ENCODE measurements at regions not wholly inside any gene's neighbourhood (a gene's known extent, or its start where the extent isn't known, plus 50 kb on each side); places are given as distances from the start of the nearest gene placed in this dataset.

DNA sequence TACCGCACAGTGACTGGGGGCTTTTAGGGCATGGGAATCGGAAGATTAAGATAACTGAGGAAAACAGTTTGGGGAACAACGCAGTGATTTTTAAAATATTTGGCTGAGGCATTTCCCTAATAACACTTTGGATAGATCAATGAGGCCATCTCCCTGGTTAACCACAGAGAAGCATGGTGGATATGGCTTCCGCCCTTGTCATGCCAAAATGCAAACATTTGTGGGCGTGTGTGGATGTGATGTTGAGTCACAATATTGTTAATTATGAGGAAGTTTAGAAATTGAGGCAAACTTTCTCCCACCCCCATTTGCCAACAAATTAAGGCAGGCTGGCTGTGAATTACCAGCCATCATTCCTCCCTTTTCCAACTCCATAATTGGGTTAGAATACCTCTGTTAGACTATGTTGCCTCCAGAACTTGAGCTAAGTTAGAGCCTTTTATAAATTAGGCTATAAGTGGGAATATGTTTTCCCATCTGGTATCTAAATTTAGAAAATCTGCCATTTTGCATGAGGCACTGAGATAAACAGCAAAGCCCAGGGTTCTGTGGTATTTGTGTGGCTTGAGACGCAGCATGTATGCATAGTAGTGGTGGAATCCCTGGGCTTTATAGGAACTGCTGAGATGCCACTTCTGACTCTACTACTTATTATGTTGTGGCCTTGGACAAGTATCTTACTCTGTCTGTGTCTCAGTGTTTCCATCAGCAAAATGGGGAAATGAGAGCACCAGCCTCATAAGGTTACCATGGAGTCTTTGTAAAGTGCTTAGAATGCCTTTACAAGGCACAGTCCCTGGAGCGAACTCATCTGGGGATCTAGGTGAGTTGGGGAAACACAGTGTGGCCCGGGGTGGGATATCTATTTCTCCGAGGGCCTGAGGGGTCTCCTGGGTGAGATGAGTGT, 154.6 kb downstream of the C1orf94 start:
- DNase-seq = no peak

DNA sequence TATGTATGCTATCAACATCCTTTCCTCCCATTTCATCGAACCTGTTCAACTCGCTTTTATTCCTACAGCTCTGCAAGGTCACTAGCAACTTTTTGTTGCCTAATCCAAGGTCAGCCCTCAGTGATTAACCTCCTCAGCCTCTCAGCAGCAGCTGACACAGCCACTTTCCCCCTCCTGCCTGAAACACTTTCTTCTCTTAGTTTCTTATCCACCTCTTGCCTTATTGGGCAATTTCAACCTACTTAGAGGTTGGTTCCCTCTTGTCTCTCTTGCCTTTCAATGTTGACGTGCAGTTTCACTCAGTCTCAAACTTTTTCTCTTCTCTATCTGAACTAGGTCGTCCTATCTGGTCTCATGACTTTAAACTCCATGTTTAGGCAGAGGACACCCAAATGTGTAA, 156.3 kb downstream of the C1orf94 start:
- DNase-seq = no peak

DNA sequence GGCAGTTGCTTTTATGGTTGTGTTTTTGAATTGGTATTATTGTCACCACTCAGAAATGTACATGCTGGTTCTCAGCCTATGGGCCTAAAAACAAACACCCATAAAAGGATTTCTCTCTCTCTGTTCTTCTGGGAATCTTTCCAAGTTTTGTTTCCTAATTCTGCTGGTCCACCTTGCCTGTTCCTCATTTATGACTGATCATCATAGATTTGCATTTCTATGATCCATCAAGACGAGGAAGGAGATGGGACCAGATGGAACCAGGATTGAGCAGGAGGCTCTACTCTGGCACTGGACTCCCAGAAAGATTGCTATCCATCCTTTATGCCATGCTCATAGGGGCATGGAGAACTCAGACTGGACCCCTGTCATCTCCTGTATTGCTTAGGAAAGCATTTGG, 162.2 kb downstream of the C1orf94 start:
- DNase-seq = no peak

DNA sequence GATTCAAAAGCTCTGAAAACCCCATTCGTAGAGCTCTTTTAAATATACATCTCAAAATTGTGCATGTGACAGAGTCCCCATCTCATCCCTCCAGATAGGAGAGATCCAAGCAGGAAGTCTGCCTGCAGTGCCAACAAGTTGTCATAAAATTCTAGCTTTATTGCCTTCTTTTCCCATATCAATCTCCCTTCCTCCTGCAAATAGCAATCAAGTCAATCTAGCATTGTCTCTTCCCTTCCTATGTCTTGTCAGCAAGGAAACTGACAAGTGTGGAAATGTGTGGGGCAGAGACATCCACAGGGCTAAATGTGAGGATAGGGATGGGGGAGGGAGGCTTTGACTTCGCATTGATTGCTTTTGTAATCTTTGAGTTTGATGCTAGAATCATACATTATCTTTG, 165.2 kb downstream of the C1orf94 start:
- no peak for DNase-seq

DNA sequence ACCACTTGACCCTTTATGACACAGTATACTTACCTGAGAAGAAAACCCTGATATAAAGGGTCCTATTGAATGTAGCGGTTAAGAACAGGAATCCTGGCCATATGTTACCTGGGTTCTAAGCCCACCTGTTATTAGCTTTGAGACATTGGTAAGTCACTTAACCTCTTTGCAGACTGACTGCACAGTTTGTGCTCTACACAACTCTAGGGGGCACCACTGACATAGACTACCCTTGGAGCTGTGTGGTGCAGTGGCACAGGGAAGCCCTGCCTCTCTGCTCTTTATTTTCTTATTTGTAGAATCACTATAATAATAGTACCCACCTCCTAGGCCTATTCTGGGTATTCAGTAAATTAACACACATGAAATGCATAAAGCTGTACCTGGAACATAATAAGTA, 165.6 kb downstream of the C1orf94 start:
- DNase-seq = no peak

DNA sequence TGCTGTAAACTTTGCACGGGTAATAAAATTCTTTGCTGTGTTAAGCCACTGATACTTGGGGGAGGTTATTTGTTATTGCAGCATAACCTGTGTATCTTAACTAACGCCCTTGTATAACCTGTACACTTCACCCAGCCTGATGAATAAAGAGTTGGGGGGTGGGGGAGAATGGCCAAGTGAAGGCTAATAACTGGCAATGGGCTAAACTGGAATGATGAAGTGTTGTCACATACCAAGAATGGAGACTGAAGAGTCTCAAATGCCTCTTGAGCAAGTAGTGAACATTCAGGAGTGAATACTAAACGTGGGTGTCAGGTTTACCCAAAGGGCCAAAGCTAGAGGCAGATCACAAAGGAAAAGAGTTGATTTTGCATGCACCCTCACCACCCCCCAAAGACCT, 169.4 kb downstream of the C1orf94 start:
- no peak for DNase-seq

DNA sequence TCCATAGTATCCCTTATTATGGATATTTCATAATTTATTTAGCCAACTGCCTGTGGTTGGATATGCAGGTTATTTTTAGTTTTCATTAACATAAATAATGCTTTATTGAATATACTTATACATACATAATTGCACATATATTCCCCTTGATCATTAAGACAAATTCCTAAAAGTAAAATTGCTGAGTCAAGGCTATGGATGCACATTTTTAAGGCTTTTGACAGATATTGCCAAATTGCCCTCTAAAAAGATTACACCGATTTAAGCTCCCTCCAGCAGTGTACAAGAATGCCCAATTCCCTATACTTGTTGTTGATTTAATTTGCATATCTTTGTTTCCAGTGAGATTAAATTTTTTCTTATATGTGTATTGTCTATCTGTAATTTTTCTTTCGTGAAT, 176.7 kb downstream of the C1orf94 start:
- no peak for DNase-seq

DNA sequence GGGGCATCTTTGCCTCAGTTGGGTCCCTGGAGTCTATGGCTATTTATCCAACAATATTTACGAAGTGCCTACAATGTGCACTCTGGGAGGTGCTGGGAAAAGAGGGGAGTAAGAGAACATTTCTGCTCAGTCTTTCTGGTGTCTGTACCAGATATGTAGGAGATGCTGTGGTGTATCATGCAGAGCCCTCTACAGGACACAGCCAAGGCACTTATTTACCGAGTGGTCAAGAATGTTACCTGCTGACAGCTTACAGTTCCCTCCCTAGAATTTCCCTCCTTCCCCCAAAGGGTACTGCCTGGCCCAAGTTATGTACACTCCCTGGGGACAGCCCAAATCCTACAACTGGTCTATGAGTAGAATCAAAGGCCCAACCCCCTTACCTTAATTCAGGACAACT, 177.7 kb downstream of the C1orf94 start:
- DNase-seq = no peak

DNA sequence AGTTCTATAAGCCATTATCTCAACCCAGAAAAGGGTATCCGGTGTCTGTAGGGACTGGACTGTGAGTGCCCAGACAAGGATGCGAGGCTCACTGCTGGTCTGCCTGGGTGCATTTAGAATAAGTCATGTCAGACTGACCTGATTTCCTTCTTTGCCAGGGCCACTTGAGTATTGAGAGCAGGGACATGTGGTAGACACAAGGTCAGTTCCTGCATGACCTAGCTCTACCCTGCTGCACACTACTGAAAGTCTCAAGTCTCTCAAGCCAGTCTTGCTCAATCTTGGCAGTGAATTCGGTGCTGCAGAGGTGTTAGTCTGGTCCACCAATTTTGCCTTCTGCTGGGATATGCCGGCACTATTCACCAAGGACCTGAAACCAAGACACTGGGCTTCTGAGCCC, 180.1 kb downstream of the C1orf94 start:
- no peak for DNase-seq

DNA sequence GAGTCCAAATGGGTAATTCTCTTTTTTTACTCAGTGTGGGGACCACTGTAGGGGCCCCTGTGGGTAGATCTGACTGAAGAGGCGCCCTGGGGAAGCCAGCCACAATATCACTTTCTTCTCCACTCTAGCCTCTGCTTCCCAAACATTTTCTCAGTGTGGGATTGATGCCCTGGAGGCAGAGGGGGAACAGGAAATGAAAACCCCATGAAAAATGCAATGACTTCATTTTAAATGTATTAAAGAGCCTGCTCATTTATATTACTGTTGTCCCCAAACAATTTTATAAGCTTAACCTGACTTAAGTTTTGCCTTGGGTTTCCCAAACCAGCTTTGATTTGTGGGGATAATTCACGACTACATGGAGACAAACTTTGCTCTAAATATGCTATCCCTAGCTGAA, 181.9 kb downstream of the C1orf94 start:
- DNase-seq = no peak

DNA sequence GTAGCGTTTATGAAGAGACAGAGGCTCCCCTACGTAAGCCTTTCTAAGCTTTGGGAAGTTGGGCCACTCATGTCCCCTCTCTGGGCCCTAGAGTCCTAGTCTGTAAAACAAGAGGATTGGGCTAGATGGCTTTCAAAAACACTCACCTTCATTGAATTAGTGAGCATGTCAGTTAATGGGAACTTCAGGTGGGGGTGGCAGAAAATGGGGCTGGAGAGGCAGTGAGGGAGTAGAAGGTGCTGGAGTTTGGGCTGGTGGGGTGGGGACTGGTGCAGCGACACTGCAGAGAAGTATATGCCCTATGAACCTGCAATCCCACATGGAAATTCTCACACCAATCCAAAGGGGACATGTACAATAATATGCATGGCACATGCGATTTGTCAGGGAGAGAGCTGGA, 182.7 kb downstream of the C1orf94 start:
- DNase-seq = no peak

DNA sequence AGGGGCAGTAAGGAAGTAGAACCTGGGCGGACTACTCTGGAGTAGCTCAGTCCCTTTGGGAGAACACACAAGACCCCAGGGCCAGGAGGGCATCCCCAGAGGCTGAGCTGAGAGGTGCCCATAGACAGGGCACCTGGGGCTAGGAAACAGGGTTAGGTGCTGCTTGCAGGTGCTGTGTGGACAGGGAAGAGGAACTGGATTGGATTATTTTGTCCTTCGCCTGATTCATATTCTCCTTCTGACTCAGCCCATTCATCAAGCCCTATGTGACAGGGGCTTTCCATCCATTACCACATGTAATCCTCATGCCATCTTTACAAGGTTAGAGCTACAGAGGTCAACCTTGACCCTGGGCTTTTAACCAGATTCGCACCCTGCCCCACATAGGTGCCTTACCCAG, 183.9 kb downstream of the C1orf94 start:
- no peak for DNase-seq

DNA sequence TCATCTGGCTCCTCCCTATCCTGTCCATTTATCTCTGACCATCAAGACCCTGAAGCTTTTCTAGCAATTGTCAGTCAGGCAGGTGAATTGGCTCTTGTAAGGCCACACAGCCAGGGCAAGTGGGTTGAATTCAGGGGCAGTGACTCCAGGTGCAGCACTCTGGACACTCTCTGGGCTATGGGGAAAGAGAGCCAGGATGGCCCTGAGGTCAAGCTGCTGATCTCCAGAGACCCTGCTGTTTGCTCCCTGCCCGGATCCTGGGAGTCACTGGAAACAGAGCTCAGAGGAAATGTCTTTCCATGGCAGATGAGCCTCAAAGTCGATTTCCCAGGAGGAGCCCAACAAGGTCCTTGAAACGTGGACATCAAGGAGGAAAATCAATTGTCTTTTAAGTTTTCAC, 184.4 kb downstream of the C1orf94 start:
- no peak for DNase-seq

DNA sequence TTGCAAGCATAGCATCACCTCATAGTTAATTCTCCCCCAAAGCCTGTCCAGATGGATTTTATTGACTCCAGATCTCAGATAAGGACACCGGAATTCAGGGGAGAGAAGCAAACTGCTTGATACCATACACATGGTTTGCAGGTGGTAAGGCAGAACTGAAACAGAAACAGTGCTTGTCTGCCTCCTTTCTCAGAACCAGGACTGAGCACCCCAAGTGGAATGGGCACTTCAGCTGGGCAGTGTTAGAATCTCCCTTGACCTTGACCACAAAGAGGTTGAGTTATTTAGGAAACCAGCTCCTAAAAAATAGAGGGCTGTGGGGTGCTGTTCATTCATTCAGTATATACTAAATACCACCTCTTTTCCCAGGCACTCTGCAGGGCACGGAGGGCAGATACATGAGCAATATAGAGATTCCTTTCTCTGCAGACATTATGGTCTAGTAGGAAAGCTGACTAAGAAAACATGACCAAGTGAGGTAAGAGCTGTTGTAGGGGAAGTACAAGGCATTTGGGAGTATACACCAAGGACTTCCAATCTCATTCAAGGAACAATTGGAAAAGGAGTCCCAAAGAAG, 185.2 kb downstream of the C1orf94 start:
- DNase-seq = no peak

DNA sequence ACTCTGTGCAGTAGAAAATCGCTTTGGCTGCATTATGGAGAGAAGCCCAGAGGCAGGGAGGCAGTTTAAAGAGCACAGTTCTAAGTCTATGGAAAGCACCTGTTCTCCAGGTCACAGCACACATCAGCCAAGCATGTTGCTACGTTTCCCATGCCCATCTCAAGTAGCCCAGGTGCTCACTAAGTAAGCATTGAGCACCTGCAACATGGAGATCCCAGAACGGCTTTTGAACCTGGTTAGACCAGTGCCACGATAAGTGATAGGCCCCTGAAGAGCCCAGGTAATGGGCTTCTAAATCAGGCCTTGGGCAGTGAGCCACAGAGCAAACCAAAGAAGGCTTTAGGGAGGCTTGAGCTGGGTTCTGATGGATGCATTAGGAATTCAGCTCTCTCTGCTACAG, 186.2 kb downstream of the C1orf94 start:
- DNase-seq = no peak

DNA sequence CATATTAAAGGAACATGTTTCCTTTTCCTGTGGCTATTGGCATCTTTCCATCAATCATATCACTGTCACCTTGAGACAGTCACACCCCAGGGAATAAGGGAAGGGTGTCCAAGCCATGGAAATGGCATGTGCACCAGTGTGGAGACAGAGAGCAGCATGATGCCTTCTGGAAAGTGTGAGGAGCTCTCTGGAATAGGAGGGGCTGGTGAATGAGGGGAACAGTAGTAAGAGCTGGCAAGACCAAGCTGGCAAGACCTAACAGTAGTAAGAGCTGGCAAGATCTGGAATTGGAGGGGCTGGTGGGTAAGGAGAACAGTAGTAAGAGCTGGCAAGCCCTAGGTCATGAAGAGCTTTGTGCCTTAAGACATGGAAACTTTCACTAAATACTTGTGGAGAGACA, 186.7 kb downstream of the C1orf94 start:
- no peak for DNase-seq

DNA sequence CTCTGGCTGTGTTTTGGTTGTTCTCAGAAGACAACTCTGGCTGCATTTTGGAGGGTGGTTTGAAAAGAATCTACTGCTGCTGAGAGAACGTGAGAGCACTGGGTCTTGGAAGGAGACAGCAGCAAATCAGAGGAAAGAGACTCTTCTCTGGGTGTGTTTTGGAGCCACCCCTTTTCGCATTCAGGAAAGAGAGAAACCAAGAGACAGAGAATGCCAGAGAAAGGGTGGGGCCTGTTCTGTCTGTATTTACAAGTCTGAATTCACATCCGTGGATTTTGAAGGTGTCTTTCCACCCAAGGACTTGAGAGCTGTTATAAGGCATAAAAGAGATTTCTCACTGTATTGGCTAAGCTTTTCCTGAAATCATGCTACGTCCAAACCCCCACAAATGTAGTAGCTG, 187.2 kb downstream of the C1orf94 start:
- DNase-seq = no peak

DNA sequence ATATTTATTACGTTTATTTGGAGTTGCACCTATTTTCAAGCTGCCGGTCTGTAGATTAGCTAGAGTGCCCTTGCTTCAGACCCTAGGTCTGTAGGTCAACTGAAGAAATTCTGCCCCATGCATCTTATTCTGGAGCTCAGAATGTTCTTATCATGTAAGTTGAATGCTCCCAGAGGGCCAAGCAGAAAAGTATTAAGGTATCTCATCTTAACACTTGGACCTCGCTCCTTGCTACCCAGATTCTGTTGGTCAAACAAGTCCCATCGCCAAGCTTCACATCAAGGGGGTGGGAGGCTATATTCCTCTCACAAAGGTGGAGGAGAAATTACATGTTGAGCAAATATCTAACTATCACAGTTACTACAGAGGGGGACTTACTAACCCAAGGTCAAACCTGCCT, 187.7 kb downstream of the C1orf94 start:
- DNase-seq = no peak

DNA sequence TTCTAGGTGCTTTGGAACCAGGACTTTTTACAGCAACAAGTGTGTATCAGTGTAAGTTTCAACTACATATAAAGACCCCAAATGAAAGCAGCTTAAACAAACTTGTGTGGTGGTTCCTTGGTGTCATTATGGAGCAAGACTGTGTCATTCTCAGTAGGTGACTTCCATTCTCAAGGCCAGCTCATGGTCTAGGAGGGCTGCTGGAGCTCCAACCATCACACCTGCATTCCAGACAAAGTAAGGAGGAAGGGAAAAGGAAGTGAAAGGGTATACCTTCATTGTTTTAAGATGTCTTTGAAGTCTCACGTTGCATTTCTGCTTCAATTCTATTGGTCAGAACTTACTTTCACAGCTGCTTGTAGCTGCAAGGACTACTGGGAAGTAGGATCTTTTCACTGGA, 188.6 kb downstream of the C1orf94 start:
- DNase-seq = no peak

DNA sequence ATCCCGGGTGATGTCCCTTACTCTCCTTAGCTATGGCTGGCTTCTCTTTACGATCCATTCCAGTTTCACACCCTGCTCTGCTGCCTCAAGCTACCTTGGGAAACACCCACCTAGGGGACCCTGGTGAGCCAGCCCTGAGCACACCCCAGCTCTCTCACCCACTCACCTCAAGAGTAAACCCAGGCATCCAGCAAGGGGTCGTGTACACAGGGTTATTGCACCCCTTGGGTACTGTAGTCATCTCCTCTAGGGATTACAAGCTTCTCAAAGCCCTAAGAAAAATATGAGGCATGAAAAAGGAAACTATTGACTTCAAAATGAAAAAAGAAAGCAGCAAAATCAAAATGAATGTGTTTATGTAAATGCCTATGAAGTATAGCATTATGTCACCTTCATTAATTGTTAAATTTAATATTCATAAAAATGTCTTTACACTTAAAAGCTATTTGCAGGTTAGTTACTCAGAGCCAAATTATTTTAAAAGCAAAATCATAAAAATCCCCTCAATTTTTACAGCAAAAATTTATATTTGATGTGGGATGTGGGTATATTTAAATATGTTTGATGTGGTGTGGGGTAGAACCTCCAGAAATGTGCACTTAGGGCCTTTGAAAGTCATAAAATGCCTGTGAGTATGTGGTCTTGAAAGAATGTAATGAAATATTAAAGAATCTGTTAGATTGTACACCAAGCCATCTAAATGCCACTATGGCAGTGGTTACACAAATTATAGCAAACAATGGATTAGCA, 190.3 kb downstream of the C1orf94 start:
- DNase-seq = no peak

DNA sequence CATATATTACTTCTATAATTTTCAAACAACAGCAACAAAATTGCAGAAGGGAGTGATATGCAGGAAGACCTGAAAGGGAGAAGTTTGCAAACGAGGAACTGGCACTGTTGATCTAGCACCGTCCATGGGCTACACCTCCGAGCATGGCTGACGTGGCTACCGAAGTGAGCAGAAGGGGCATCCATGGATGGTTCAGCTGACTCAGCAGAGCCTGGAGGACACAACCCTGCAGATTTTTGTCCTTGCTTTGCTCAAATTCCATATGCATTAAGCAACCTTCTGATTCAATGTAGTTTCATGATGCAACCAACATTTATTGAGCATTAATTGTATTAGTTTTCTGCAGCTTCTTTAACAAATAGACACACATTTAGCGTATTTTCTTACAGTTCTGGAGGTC, 191.2 kb downstream of the C1orf94 start:
- DNase-seq = no peak

DNA sequence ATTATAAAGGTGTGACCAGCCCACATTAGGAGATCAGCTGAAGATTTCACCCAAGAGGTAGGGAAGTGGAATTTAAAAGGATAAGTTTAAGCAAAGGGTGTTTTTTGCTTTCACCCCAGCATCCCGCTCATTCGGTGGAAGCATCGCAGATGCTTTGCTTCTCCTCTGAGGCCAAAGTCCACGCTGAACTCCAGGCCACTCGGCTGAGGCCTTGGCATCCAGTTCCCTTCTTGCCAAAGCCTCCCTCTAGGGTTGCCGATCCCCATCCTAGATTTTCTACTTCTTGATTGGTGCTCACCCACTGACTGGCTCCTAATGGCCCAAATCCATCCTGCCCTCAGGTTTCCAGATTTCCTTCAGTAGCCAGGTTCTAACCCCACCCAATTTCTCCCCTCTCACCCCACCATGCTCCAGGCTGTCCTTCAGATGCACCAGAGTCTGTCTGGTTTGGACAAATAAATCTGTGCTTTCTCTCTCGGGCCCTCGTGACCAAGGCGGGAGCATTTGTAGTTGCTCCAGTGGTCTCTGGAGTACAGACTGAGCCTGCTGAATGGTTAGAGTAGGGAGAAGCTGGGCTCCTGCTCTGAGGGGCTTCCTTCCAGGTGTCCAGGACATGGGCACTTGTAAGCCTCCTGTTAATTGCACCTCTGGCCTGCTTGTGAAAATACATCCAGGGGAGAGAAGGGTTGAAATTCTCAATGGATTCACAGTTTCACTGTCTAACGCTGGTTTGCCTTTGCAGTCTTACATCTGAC, 193.2 kb downstream of the C1orf94 start:
- DNase-seq = no peak

DNA sequence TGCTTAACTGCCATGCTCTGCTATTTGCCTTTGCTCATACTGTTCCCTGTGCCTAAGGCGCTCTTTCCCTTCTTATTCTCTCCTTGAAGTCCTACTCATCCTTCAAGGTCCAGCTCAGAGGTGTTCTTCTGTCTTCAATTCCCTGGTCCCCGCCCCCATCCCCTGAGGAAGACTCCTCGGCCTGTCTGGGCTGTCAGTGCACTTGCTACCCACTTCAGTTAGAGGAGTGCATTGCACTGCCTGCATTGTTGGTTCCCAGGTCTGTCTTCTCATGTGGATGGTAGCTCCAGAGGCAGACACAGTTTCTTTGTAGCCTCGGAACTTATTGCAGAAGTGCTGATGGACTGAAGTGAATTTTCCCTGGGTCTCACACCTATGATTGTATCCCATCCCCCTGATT, 194.0 kb downstream of the C1orf94 start:
- no peak for DNase-seq
